WI38 (cell line): ENCODE measurements at regions not wholly inside any gene's neighbourhood (a gene's known extent, or its start where the extent isn't known, plus 50 kb on each side); places are given as distances from the start of the nearest gene placed in this dataset.

Experiments used
- H3K4me3 ChIP-seq: 2 replicates; pipeline ENCODE4 v1.5.1; 2011; ENCODE audit warnings: low read depth, mild to moderate bottlenecking, control low read depth, low read length
- TF ChIP-seq, protein P1 (sequence below): IDR thresholded peaks from 2 replicates; pipeline ENCODE4 v1.5.1; 2012; ENCODE audit warnings: low read depth, mild to moderate bottlenecking, control low read depth, low read length

DNA sequence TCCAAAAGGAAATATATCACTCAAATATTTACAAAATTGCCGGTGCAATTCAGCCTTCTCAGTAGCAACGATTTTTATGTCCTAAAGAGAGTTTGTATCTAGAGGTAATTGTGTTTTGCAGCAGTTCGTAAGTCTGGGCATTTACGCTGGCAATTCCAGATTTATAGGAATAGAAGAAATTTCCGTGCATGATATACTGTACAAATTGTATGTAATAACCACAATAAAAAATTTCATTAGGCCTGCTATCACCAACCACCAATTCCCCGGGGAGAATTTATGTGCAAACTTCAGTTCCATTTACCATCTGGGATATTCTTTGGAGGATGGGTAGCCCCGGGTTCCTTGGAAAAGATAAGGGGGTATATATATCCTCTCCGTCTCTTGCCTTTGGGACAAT lies 401.5 kb downstream of the TMEM114 start:
- no peak overlapping the region for H3K4me3 ChIP-seq
- TF ChIP-seq, protein P1, sequence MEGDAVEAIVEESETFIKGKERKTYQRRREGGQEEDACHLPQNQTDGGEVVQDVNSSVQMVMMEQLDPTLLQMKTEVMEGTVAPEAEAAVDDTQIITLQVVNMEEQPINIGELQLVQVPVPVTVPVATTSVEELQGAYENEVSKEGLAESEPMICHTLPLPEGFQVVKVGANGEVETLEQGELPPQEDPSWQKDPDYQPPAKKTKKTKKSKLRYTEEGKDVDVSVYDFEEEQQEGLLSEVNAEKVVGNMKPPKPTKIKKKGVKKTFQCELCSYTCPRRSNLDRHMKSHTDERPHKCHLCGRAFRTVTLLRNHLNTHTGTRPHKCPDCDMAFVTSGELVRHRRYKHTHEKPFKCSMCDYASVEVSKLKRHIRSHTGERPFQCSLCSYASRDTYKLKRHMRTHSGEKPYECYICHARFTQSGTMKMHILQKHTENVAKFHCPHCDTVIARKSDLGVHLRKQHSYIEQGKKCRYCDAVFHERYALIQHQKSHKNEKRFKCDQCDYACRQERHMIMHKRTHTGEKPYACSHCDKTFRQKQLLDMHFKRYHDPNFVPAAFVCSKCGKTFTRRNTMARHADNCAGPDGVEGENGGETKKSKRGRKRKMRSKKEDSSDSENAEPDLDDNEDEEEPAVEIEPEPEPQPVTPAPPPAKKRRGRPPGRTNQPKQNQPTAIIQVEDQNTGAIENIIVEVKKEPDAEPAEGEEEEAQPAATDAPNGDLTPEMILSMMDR = no peak

DNA sequence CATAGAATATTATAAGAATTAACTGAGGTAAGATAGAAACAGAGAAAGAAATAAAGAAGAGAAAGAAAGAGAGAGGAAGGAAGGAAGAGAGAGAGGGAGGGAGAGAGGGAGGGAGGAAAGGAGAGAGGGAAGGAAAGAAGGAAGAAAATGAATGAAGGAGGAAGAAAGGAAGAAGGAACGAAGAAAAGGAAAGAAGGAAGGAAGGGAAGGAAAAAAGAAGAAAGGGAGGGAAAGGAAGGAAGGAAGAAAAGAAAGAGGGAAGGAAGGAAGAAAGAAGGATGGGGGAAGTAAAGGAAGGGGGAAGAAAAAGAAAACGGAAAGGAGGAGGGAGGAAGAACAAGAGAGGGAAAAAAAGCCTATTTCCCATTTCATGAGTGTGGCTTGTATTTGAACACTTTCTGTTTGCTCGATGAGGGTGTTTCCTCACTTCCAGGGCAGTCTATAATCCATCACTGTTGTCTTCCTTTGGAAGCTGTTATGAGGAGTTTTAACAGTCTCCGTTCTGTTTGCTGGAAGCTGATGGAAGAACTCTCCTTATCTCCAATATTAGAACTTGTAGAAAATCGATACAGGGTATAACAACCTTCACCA lies 402.4 kb downstream of the TMEM114 start:
- TF ChIP-seq, protein P1 = no peak
- H3K4me3 ChIP-seq = no peak overlapping the region

GRCh38 chr16:8184854-8185253 lies 405.5 kb downstream of the TMEM114 start:
- H3K4me3 ChIP-seq = no peak overlapping the region
- TF ChIP-seq, protein P1 = no peak

DNA sequence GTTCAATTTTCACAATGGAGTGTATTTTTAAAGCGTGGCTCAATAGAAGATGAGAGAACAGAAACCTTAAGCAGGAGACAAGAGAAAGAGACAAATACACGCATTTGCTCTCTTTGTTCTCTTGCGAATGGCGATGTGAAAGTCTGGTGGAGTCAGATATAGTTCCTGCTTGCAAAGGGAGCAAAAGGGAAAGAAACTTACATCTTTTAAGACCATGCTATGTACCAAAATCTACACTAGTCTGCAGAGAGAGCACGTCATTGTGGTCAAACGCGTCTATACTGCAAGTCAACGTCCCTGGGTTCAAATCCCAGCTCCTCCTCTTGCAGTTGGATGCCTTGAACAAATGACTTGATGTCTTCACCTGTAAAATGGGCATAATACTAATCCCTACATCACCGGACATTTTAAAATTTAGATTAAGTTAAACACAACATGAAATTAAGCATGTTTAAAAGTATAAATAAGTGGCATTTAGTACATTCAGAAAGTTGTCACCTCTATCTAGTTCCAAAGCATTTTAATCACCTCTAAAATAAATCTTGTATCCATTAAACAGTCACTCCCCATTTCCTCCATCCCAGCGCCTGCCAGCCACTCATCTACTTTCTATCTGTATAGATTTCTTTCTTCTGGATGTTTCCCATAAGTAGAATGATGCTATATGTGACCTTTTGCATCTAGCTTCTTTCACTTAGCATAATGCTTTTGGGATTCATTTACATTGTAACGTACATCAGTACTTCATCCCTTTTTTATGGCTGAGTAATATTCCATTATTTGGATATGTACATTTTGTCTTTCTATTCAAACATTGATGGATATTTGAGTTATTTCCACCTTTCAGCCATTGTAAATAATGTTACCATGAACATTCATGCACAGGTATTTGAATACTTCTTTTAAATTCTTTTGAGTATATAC lies 406.9 kb downstream of the TMEM114 start:
- TF ChIP-seq, protein P1 = no peak
- no peak overlapping the region for H3K4me3 ChIP-seq

GRCh38 chr16:8182761-8183160 lies 407.6 kb downstream of the TMEM114 start:
- no peak overlapping the region for H3K4me3 ChIP-seq
- TF ChIP-seq, protein P1 = no peak

GRCh38 chr16:8179615-8180014 lies 410.7 kb downstream of the TMEM114 start:
- no peak overlapping the region for H3K4me3 ChIP-seq
- TF ChIP-seq, protein P1 = no peak

DNA sequence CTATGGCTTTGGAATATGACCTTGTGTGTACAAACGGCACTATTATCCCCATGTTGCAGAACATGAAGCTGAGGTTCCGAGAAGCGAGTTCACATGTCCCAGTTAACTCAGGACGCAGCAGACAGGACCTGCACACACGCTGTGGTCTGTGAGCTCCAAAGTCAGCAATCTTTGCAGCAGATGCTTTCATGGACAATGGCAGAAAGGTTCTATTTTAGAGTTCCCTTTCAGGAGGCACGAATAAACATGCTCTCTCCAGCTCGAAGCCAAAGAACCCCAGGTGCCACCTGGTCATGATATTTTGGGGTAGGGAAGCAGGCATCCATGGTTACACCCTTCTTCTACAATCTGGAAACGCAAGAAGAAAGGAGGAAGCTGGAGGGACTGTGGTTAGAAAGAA lies 412.0 kb downstream of the TMEM114 start:
- TF ChIP-seq, protein P1 = no peak
- H3K4me3 ChIP-seq = no peak overlapping the region
